ENCODE measurements at regions not wholly inside any gene's neighbourhood (a gene's known extent, or its start where the extent isn't known, plus 50 kb on each side); places are given as distances from the start of the nearest gene placed in this dataset.
A peak's percentile ranks its signal among the peaks of the same experiment; 100 is the strongest.

DNA sequence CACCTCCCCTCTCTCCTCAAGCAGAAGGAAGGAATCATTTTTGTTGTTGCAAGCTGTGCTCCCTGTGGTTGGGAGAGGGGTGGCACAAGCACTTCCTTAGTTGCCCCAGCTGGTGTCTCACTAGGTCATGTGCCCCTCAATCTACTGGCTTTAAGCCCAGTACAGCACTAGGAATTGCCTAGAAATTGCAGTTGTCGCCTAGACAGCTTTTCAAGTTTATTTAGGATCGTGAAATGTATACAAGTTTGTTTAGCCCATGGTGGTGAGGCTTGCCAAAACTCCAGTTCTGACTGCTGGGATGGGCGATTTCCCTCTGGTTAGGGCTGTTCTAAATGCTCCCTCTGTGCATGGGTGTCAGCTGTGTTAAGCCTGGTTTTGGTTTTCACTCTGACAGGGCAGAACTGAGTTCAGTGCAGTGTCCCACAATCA lies 126.8 kb upstream of the ZNF644 start:
- peak; percentile 6 for DNase-seq (ENCODE audit: low spot score)

DNA sequence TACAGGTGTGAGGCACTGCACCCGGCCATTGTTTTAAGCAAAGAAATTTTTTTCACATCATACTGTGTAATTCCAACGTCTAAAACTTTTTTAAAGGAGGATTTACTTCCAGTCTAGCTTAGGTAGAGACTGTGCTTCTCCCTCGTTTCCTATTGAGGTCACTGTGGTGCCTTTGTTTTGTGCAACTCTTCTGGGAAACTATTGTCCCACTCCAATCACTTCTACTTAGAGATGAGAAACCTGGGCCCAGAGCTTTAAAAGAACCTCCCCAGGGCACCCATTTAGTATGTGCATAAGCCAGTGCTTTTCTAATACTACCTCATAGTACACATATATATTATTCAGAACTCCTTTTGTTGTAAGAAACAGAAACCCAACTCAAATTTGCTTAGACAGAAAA lies 120.0 kb upstream of the ZNF644 start:
- DNase-seq (ENCODE audit: low spot score): no peak

DNA sequence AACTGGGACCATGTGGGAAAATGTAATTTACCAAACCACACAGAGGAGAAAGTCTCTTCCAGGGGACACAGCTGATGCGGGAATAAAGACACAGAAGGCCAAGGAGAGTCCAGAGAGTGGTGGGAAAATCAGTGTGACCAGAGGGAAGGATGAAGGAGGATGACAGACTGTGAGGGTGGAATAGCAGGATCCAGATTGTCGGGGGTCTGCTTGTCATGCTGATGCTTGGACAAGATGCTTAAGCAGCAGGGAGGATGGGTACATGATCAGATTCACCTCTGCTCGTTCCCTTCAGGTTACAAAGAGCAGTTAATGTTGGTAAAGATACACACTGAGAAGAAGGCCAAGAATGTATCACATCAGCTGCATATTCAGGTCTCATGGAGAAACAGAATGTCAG lies 117.1 kb upstream of the ZNF644 start:
- no peak for DNase-seq (ENCODE audit: low spot score)

GRCh38 chr1:91137173-91137852 lies 115.5 kb upstream of the ZNF644 start:
- no peak for DNase-seq (ENCODE audit: low spot score)

DNA sequence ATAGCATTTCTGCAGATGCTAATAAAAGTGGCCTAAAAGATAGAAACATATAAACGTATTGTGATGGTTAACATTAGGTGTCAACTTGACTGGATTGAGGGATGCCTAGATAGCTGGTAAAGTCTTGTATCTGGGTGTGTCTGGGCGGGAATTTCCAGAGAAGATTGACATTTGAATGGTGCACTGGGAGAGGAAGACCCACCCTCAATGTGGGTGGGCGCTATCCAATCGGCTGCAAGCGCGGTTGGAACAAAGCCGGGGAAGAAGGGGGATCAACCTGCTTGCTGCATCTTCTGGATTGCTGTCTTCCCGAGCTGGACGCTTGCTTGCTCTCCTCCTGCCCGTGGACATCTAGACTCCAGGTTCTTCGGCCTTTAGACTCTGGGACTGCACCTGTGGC lies 114.0 kb upstream of the ZNF644 start:
- no peak for DNase-seq (ENCODE audit: low spot score)

GRCh38 chr1:91133248-91133647 lies 111.4 kb upstream of the ZNF644 start:
- DNase-seq (ENCODE audit: low spot score): no peak

DNA sequence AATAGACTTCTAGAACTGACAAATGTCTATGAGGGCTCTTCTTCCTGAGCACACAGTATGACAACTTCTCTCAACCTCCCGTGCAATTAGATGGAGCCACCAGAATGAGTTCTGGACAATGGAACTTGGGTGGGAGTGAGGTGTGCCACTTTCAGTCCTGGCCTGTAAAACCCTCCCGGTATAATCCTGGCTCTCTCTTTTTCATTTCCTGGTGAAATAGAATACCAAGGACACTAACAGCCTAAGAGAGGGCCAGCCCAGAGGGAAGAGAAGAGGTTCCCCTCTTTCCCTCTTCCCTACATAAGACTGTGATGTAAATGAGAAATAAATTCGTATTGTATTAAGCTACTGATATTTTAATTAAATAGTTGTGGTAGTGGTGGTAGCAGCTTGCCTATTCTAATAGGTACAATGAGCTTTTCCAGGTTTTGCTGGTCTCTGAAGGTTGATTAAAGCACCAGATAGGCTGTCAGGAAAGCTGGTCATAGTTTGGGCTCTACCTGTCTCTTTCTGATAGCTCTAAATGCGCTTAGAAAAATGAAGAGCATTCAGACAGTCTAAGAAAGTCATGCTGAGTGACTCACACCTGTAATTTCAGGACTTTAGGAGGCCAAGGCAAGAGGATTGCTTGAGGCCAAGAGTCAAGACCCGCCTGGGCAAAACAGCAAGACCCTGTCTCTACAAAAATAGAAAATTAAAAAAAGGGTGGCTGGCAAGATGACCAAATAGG lies 108.6 kb upstream of the ZNF644 start:
- DNase-seq (ENCODE audit: low spot score): no peak

DNA sequence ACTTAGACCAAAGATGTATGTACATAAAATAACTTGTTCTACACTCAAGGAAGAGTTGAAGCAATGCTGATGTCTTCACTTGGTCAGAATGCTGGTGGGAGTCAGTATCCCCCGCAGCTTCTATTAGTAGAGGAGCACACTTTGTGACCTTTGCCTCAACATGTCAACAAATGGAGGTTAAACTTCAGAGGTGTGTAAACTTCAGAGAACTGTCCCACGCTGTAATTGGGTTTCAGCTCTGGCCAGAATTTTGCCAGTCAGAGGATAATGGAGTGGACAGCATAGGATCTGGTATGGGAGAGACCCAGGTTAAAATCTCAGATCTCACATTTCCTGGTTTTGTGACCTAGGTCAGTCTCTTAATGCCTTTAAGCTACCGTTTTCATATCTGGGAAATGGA lies 107.6 kb upstream of the ZNF644 start:
- no peak for DNase-seq (ENCODE audit: low spot score)

GRCh38 chr1:91129017-91129416 lies 107.2 kb upstream of the ZNF644 start:
- DNase-seq (ENCODE audit: low spot score): no peak

- DNase-seq (ENCODE audit: low spot score): no peak
Measured at GRCh38 chr1:91124989-91125417, 103.2 kb upstream of the ZNF644 start.

- DNase-seq (ENCODE audit: low spot score): no peak
Measured at GRCh38 chr1:91124290-91124985, 102.6 kb upstream of the ZNF644 start.

- DNase-seq (ENCODE audit: low spot score): no peak
Measured at GRCh38 chr1:91123773-91124172, 101.9 kb upstream of the ZNF644 start.

GRCh38 chr1:91123319-91123718 lies 101.5 kb upstream of the ZNF644 start:
- DNase-seq (ENCODE audit: low spot score): no peak

- no peak for DNase-seq (ENCODE audit: low spot score)
Measured at GRCh38 chr1:91122106-91122717, 100.4 kb upstream of the ZNF644 start.

DNA sequence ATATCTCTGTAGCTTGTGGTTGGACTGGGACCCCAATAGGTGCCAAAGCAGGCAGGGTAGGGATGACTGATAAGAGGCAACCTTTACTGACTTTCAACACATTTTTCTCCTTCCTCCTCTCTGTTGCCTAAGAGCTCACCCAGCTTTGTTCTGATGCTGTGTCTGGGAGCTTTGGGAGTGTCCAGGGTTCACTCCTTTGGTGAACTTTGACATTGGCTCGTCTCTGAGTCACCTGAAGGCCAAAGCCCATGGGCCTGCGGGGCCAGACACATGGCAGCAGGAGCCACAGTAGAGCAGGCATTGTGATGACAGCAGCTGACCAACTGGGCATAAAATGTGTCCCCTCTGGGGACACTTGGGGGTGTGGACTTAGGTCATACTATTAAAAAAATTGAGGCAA lies 99.5 kb upstream of the ZNF644 start:
- no peak for DNase-seq (ENCODE audit: low spot score)

- DNase-seq (ENCODE audit: low spot score): no peak
Measured at GRCh38 chr1:91120936-91121335, 99.1 kb upstream of the ZNF644 start.

DNA sequence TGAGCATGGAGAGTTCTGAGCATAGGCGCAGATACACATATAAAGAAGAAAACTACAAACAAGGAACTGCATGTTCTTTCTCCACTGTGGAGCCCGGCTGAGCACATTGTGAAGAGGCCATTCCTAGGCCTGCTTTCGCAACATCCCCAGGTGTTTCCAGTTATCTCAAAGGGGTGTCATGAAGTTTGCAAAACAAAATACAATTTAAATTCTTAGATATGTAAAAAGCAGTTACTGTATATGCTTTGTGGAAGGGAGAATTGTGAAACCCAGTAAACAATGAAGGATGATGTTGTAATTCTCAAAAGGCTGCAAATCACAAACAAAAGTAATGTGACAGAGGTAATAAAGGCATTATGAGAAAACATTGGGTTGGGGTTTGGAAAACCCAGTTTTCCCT lies 98.6 kb upstream of the ZNF644 start:
- no peak for DNase-seq (ENCODE audit: low spot score)

DNA sequence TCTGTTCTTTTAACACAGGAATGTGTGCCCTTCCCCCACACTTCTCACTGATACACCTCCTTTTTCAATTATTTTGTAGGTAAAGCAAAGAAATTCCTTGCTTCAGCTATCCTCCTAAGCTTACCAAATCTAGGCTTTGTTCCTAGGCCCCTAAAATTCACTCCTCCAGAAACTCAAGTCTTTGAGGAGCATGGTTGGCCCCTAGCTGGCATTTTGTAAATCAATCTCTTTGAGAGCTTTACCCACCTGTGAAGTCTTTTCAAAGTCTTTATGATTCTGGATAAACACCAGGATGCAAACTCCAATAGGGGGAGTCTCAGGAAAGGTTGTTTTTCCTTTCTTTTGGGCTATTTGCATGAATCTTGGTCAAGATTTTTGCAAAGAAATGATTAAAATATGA lies 82.9 kb upstream of the ZNF644 start:
- DNase-seq (ENCODE audit: low spot score): no peak

- no peak for DNase-seq (ENCODE audit: low spot score)
Measured at GRCh38 chr1:91101328-91101727, 79.5 kb upstream of the ZNF644 start.

DNA sequence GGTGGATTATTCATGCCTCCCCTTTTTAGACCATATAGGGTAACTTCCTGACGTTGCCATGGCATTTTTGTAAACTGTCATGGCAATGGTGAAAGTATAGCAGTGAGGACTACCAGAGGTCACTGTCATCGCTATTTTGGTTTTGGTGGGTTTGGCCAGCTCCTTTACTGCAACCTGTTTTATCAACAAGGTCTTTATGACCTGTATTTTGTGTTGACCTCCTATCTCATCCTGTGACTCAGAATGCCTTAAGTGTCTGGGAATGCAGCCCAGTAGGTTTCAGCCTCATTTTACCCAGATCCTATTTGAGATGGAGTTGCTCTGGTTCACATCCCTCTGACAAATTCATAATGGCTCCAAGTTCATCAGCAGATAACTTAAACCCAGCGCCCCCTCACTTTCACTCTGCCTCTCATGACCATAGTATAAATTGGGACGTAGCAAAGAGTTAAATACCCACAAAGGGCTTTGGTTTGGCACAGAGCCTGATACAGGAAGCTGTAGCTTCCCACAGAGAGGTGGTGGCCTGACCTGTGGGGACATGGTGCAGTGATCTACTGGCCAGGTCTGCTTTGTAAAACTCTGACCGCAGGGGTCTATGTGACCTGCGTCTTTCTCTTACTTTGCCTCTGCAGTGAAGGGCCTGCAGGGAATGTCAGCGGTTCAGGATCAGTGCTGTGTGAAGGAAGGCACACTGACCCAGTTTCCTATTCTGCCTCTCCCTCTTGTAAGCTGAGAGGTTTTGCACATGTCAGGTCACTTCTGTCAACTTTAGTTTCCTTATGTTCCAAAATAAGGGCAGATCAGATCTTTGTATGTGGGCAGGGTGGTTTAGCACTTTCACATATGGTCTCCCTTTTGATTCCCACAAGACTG lies 78.1 kb upstream of the ZNF644 start:
- DNase-seq (ENCODE audit: low spot score): no peak

DNA sequence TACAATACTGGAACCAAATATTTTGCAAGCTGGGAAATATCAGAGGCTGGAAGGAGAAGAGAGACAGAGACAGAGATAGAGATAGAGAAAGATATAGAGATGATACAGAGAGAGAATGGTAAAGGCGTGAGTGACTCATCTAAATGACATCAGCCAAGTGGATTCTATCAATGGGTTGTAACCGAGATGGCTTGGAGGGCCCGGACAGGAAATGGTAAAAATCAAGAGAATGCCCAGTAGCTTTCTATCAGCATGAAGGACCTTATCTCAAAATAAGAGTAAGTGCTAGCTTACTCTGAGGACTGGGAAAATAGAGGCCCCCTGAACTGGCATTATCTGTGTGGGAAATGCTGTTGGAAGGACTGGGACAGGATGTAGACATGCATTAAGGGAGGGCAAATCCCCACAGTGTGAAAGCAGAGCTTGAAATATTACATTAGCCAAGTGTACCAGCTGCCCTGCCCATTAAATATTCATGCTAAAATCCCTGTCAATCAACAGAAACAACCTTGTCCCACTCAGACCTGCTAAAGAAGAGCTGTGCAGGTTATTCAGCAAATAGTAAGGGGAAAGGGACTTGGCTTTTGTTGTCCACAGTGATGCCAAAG lies 76.6 kb upstream of the ZNF644 start:
- DNase-seq (ENCODE audit: low spot score): no peak

All from NAMALWA (cell line).